HepG2 (cell line): ENCODE measurements at regions not wholly inside any gene's neighbourhood (a gene's known extent, or its start where the extent isn't known, plus 50 kb on each side); places are given as distances from the start of the nearest gene placed in this dataset.

Experiments used
- CC2D1A ChIP-seq: sonication (generic); formaldehyde crosslinking; IDR thresholded peaks from 2 replicates; pipeline ENCODE4 v1.8.1; 2023; ENCODE audit warnings: mild to moderate bottlenecking, missing genetic modification reagents
- CEBPB ChIP-seq: IDR thresholded peaks from 2 replicates; pipeline ENCODE4 v1.6.1; 2011; ENCODE audit warnings: low read depth, low read length, improper control_type of control experiment, borderline replicate concordance
- DRAP1 ChIP-seq: IDR thresholded peaks from 2 replicates; pipeline ENCODE4 v1.6.1; 2016; ENCODE audit warnings: missing genetic modification reagents, missing compliant biosample characterization
- HCFC1 ChIP-seq: fragments of 150-350 bp; IDR thresholded peaks from 2 replicates; pipeline ENCODE4 v1.6.1; 2014; ENCODE audit warnings: low read depth, low read length
- KLF16 ChIP-seq, 2 experiments: sonication (generic) in 1 of 2; formaldehyde crosslinking in 1 of 2; IDR thresholded peaks; 2 replicates each; pipeline versions ENCODE4 v1.6.1 to v1.8.0; 2016 to 2023; ENCODE audit warnings: missing genetic modification reagents in 2 of 2, missing compliant biosample characterization in 1 of 2
- MAFK ChIP-seq, 2 experiments: IDR thresholded peaks in 1 of 2; conservative IDR thresholded peaks in 1 of 2; 2 replicates each; pipeline ENCODE4 v1.6.1; 2011; ENCODE audit warnings: improper control_type of control experiment in 2 of 2, low read length in 2 of 2
- PHF21A ChIP-seq: sonication (generic); formaldehyde crosslinking; IDR thresholded peaks from 2 replicates; pipeline ENCODE4 v1.5.0; 2020; ENCODE audit warnings: mild to moderate bottlenecking, missing genetic modification reagents
- POLR2A ChIP-seq, 2 experiments: IDR thresholded peaks; 2 replicates each; pipeline ENCODE4 v1.6.1; 2011; ENCODE audit warnings: low read depth in 2 of 2, low read length in 2 of 2, mild to moderate bottlenecking in 1 of 2, moderate library complexity in 1 of 2; ENCODE audit not compliant: insufficient read depth in 1 of 2
- TAF1 ChIP-seq: sonication (generic); formaldehyde crosslinking; IDR thresholded peaks from 2 replicates; pipeline ENCODE4 v1.4.0; 2020; ENCODE audit warnings: missing genetic modification reagents
- ZBTB14 ChIP-seq: sonication (generic); formaldehyde crosslinking; IDR thresholded peaks from 2 replicates; pipeline ENCODE4 v1.4.0; 2020; ENCODE audit warnings: missing genetic modification reagents
- ZFP37 ChIP-seq: sonication (generic); formaldehyde crosslinking; IDR thresholded peaks from 2 replicates; pipeline ENCODE4 v1.4.0; 2020; ENCODE audit warnings: missing genetic modification reagents, borderline replicate concordance
- ZNF737 ChIP-seq: sonication (generic); formaldehyde crosslinking; IDR thresholded peaks from 2 replicates; pipeline ENCODE4 v1.5.0; 2020; ENCODE audit warnings: missing genetic modification reagents, mild to moderate bottlenecking, borderline replicate concordance
- ZNF749 ChIP-seq: sonication (generic); formaldehyde crosslinking; IDR thresholded peaks from 2 replicates; pipeline ENCODE4 v1.8.0; 2022; ENCODE audit warnings: mild to moderate bottlenecking, missing genetic modification reagents, moderate library complexity, borderline replicate concordance
- TF ChIP-seq, protein P1 (sequence below): sonication (generic); formaldehyde crosslinking; IDR thresholded peaks from 2 replicates; pipeline ENCODE4 v1.4.0; 2020; ENCODE audit warnings: missing genetic modification reagents

DNA sequence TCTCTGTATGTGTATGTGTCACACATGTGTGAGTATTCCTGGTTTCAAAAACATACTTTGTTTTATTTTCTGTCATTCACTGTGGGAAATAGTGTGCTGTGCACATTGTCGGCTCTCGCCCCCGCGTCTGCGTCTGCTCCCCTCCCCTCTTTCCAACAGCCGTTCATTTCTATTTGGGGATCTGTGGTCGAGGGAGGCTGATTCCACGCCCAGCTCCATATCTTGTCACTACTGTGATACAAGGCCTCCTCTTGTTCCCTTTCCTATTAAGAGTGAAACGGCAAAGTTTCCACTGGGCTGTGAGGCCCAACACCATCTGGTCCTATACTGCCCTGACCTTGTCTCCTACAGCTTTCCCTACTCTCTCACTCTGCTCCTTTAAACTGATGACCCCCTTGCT lies 172.5 kb upstream of the LRIG1 start:
- no peak for TF ChIP-seq CC2D1A (CRISPR knock-in tag)
- TF ChIP-seq, protein P1, sequence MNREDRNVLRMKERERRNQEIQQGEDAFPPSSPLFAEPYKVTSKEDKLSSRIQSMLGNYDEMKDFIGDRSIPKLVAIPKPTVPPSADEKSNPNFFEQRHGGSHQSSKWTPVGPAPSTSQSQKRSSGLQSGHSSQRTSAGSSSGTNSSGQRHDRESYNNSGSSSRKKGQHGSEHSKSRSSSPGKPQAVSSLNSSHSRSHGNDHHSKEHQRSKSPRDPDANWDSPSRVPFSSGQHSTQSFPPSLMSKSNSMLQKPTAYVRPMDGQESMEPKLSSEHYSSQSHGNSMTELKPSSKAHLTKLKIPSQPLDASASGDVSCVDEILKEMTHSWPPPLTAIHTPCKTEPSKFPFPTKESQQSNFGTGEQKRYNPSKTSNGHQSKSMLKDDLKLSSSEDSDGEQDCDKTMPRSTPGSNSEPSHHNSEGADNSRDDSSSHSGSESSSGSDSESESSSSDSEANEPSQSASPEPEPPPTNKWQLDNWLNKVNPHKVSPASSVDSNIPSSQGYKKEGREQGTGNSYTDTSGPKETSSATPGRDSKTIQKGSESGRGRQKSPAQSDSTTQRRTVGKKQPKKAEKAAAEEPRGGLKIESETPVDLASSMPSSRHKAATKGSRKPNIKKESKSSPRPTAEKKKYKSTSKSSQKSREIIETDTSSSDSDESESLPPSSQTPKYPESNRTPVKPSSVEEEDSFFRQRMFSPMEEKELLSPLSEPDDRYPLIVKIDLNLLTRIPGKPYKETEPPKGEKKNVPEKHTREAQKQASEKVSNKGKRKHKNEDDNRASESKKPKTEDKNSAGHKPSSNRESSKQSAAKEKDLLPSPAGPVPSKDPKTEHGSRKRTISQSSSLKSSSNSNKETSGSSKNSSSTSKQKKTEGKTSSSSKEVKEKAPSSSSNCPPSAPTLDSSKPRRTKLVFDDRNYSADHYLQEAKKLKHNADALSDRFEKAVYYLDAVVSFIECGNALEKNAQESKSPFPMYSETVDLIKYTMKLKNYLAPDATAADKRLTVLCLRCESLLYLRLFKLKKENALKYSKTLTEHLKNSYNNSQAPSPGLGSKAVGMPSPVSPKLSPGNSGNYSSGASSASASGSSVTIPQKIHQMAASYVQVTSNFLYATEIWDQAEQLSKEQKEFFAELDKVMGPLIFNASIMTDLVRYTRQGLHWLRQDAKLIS = no peak
- no peak for TF ChIP-seq TAF1 (CRISPR knock-in tag)
- TF ChIP-seq KLF16 (CRISPR knock-in tag; IDR thresholded peaks at IDR 0.05) = no peak
- no peak for TF ChIP-seq ZNF737 (CRISPR knock-in tag)
- no peak for TF ChIP-seq POLR2A (IDR thresholded peaks at IDR 0.05; ENCODE audit: insufficient read depth in 1 of 2, low read depth in 2 of 2, low read length in 2 of 2)
- no peak for TF ChIP-seq ZBTB14
- TF ChIP-seq HCFC1 = no peak
- TF ChIP-seq PHF21A = no peak
- TF ChIP-seq CEBPB = no peak
- TF ChIP-seq ZNF749 (CRISPR knock-in tag) = no peak
- no peak for TF ChIP-seq MAFK (conservative IDR thresholded peaks at IDR 0.05 in 1 of 2, IDR thresholded peaks at IDR 0.05 in 1 of 2; ENCODE audit: low read length in 2 of 2)
- TF ChIP-seq ZFP37 (CRISPR knock-in tag) = no peak
- TF ChIP-seq DRAP1 (CRISPR knock-in tag) = no peak
